ENCODE measurements at regions not wholly inside any gene's neighbourhood (a gene's known extent, or its start where the extent isn't known, plus 50 kb on each side); places are given as distances from the start of the nearest gene placed in this dataset.
"Not testable (repeated sequence)": the region's sequence is repeated elsewhere in the genome, so short reads cannot be mapped to it uniquely, and the experiment has no call there.

GRCh38 chrX:140022482-140022881 lies 57.2 kb upstream of the CXorf66 start:
- Histone ChIP-seq H3K4me1 (ENCODE audit: low read depth, poor library complexity, severe bottlenecking) (no peaks in the 10 kb centered on the region), H3K9ac (no peak overlapping the region), H3K79me2 (ENCODE audit: insufficient read depth, low read depth) (no peaks in the 10 kb centered on the region), H3K27ac (no peak overlapping the region), H3K4me2 (no peak overlapping the region), H3K36me3 (ENCODE audit: insufficient read depth) (no peaks in the 10 kb centered on the region), H3K4me3 (IDR thresholded peaks at IDR 0.05; ENCODE audit: insufficient read depth, low read depth, low read length) (no peak overlapping the region), H3K27me3 (ENCODE audit: insufficient read depth, low read depth) (no peaks in the 10 kb centered on the region), H4K20me1 (ENCODE audit: insufficient read depth) (no peaks in the 10 kb centered on the region), H2AFZ (ENCODE audit: low read depth) (no peak overlapping the region)
- no peak for TF ChIP-seq CTCF (conservative IDR thresholded peaks at IDR 0.05; ENCODE audit: low read depth, low read length)

GRCh38 chrX:140019134-140019533 lies 53.8 kb upstream of the CXorf66 start:
- not testable (repeated sequence) for H4K20me1 ChIP-seq (ENCODE audit: insufficient read depth); H3K4me1 ChIP-seq (ENCODE audit: low read depth, poor library complexity, severe bottlenecking); H3K79me2 ChIP-seq (ENCODE audit: insufficient read depth, low read depth); H3K4me3 ChIP-seq (IDR thresholded peaks at IDR 0.05; ENCODE audit: insufficient read depth, low read depth, low read length); H2AFZ ChIP-seq (ENCODE audit: low read depth); H3K36me3 ChIP-seq (ENCODE audit: insufficient read depth); H3K27ac ChIP-seq; H3K27me3 ChIP-seq (ENCODE audit: insufficient read depth, low read depth); H3K9ac ChIP-seq; H3K4me2 ChIP-seq

Data from KMS-11 (cell line).